ENCODE measurements at regions not wholly inside any gene's neighbourhood (a gene's known extent, or its start where the extent isn't known, plus 50 kb on each side); places are given as distances from the start of the nearest gene placed in this dataset.

- no peak for TF ChIP-seq ETS1 (IDR thresholded peaks at IDR 0.05)
- no peak for TF ChIP-seq CTCF (conservative IDR thresholded peaks at IDR 0.05; ENCODE audit: low read depth in 2 of 2)
- no peak for TF ChIP-seq EZH2 (IDR thresholded peaks at IDR 0.05; ENCODE audit: low read depth, unreplicated experiment)
- TF ChIP-seq ZNF331 (CRISPR knock-in tag; IDR thresholded peaks at IDR 0.05; ENCODE audit: low read depth), result no peak
- no peak for TF ChIP-seq STAT1 (IDR thresholded peaks at IDR 0.05; ENCODE audit: unreplicated experiment)
- no peak for TF ChIP-seq JUNB (IDR thresholded peaks at IDR 0.05; ENCODE audit: unreplicated experiment)
Observed at GRCh38 chr9:87089506-87089905, 142.2 kb upstream of the GAS1 start (continued).

- DNase-seq (ENCODE audit: low spot score) (no peak), ATAC-seq (no peak)
- no peaks in the 10 kb centered on the region for H3K9me3 Mint-ChIP-seq
- H3K4me2 ChIP-seq, result no peak overlapping the region
- H3K4me1 ChIP-seq (ENCODE audit: insufficient read depth), result no peaks in the 10 kb centered on the region
- no peaks in the 10 kb centered on the region for H3K79me2 ChIP-seq (replicated peaks; ENCODE audit: insufficient read depth)
- H2AFZ ChIP-seq, result no peak overlapping the region
- no peak overlapping the region for H3K27ac Mint-ChIP-seq
- H3K4me3 ChIP-seq, result no peak overlapping the region
- H4K20me1 ChIP-seq (replicated peaks; ENCODE audit: insufficient read depth), result no peaks in the 10 kb centered on the region
- no peaks in the 10 kb centered on the region; the same call in 2 of the 3 replicates for H3K4me1 Mint-ChIP-seq
- no peaks in the 10 kb centered on the region for H3K27me3 ChIP-seq (ENCODE audit: insufficient read depth)
- H3K9me2 ChIP-seq (ENCODE audit: insufficient read depth), result no peaks in the 10 kb centered on the region
- H3K27me3 Mint-ChIP-seq (ENCODE audit: insufficient read depth, low read depth, poor library complexity), result no peaks in the 10 kb centered on the region
- no peaks in the 10 kb centered on the region for H3K36me3 Mint-ChIP-seq (ENCODE audit: low read depth)
- H3K4me3 Mint-ChIP-seq, result no peak overlapping the region
- H3F3A ChIP-seq (replicated peaks; ENCODE audit: low read depth), result no peaks in the 10 kb centered on the region
- TF ChIP-seq NANOG (IDR thresholded peaks at IDR 0.05; ENCODE audit: borderline replicate concordance), result no peak
- no peak for TF ChIP-seq CTCF (conservative IDR thresholded peaks at IDR 0.05; ENCODE audit: low read depth in 2 of 2)
- TF ChIP-seq ETS1 (IDR thresholded peaks at IDR 0.05), result no peak
- TF ChIP-seq POLR2AphosphoS5 (IDR thresholded peaks at IDR 0.05; ENCODE audit: low read depth), result no peak
- no peak for TF ChIP-seq EZH2phosphoT487 (IDR thresholded peaks at IDR 0.05; ENCODE audit: unreplicated experiment)
- no peak for TF ChIP-seq ZNF331 (CRISPR knock-in tag; IDR thresholded peaks at IDR 0.05; ENCODE audit: low read depth)
- no peak for TF ChIP-seq JUNB (IDR thresholded peaks at IDR 0.05; ENCODE audit: unreplicated experiment)
- TF ChIP-seq ZNF114 (CRISPR knock-in tag; IDR thresholded peaks at IDR 0.05), result no peak
- no peaks in the 10 kb centered on the region for H3K36me3 ChIP-seq (ENCODE audit: insufficient read depth)
- no peak overlapping the region for H3K27ac ChIP-seq (ENCODE audit: low read depth)
Observed at GRCh38 chr9:87089929-87090328, 142.6 kb upstream of the GAS1 start.
